ENCODE measurements at regions not wholly inside any gene's neighbourhood (a gene's known extent, or its start where the extent isn't known, plus 50 kb on each side); places are given as distances from the start of the nearest gene placed in this dataset.

GRCh38 chr12:131628766-131629448 is 82.0 kb upstream of the SFSWAP start:
- TF ChIP-seq GATA2 (IDR thresholded peaks at IDR 0.05; ENCODE audit: low read depth, low read length) (no peak), GATA3 (IDR thresholded peaks at IDR 0.05; ENCODE audit: low read depth, low read length) (no peak)
